ENCODE measurements at regions not wholly inside any gene's neighbourhood (a gene's known extent, or its start where the extent isn't known, plus 50 kb on each side); places are given as distances from the start of the nearest gene placed in this dataset.

GRCh38 chr10:81002382-81002781 is 464.7 kb downstream of the SH2D4B start:
- no peak for DNase-seq (ENCODE audit: low spot score)
- ChIA-PET CTCF (ENCODE audit: low intra/inter-chr PET ratio, low total read pairs) (no interaction called here), POLR2A (no interaction called here)
- intact Hi-C loops (cut with micrococcal nuclease; ENCODE audit: unreplicated experiment): no loop called here
- Histone ChIP-seq H3K79me2 (ENCODE audit: insufficient read depth, low read length) (no peaks in the 10 kb centered on the region), H3K9me3 (ENCODE audit: low read length) (no peaks in the 10 kb centered on the region), H4K20me1 (ENCODE audit: insufficient read depth, low read length) (no peaks in the 10 kb centered on the region), H3K27ac (ENCODE audit: extremely low read length, insufficient read depth, low read length) (no peak overlapping the region), H2AFZ (ENCODE audit: low read length) (no peak overlapping the region), H3K9ac (ENCODE audit: insufficient read depth, low read depth, low read length) (no peak overlapping the region), H3K4me3 (replicated peaks in 1 of 3; ENCODE audit: insufficient read depth in 1 of 3, low read depth in 2 of 3, low read length in 3 of 3) (no peak overlapping the region), H3K4me1 (ENCODE audit: insufficient read depth, low read length) (no peaks in the 10 kb centered on the region), H3K4me2 (ENCODE audit: low read depth, low read length) (no peak overlapping the region), H3K27me3 (ENCODE audit: control insufficient read depth in 1 of 2, insufficient read depth in 2 of 2, low read length in 2 of 2) (no peaks in the 10 kb centered on the region), H3K36me3 (replicated peaks in 1 of 2; ENCODE audit: control insufficient read depth in 1 of 2, insufficient read depth in 2 of 2, low read length in 2 of 2) (no peaks in the 10 kb centered on the region)
- no peak for ATAC-seq
- BruUV-seq (replicated peaks): no TSS peak
- in situ Hi-C loops (cut with HindIII; ENCODE audit: extremely low pct_ligation_motif_present, low pct_unique_long_range_greater_than_20kb): no loop called here
- TF ChIP-seq ZNF362 (CRISPR knock-in tag; IDR thresholded peaks at IDR 0.05; ENCODE audit: borderline replicate concordance) (no peak), KLF6 (CRISPR knock-in tag; IDR thresholded peaks at IDR 0.05) (no peak), HNF1B (CRISPR knock-in tag; IDR thresholded peaks at IDR 0.05) (no peak)
- 24% methylated on average over 4 of the region's 4 CpGs for WGBS (ENCODE audit: low lambda C conversion rate)
- FAIRE-seq: no peak

- H3K27me3 ChIP-seq (ENCODE audit: control insufficient read depth in 1 of 2, insufficient read depth in 2 of 2, low read length in 2 of 2): no peaks in the 10 kb centered on the region
- in situ Hi-C loops (cut with HindIII; ENCODE audit: extremely low pct_ligation_motif_present, low pct_unique_long_range_greater_than_20kb) (no loop called here), intact Hi-C loops (cut with micrococcal nuclease; ENCODE audit: unreplicated experiment) (no loop called here)
- H3K36me3 ChIP-seq (replicated peaks in 1 of 2; ENCODE audit: control insufficient read depth in 1 of 2, insufficient read depth in 2 of 2, low read length in 2 of 2): no peaks in the 10 kb centered on the region
- ATAC-seq (no peak), FAIRE-seq (no peak), DNase-seq (ENCODE audit: low spot score) (no peak)
- ChIA-PET CTCF (ENCODE audit: low intra/inter-chr PET ratio, low total read pairs) (no interaction called here), POLR2A (no interaction called here)
- no peaks in the 10 kb centered on the region for H3K9me3 ChIP-seq (ENCODE audit: low read length)
- no peak overlapping the region for H3K9ac ChIP-seq (ENCODE audit: insufficient read depth, low read depth, low read length)
- H3K79me2 ChIP-seq (ENCODE audit: insufficient read depth, low read length): no peaks in the 10 kb centered on the region
- no peak overlapping the region for H3K4me3 ChIP-seq (replicated peaks in 1 of 3; ENCODE audit: insufficient read depth in 1 of 3, low read depth in 2 of 3, low read length in 3 of 3)
- H4K20me1 ChIP-seq (ENCODE audit: insufficient read depth, low read length): no peaks in the 10 kb centered on the region
- 4% methylated on average over 1 of the region's 1 CpG for WGBS (ENCODE audit: low lambda C conversion rate)
- no peaks in the 10 kb centered on the region for H3K4me1 ChIP-seq (ENCODE audit: insufficient read depth, low read length)
- no peak overlapping the region for H2AFZ ChIP-seq (ENCODE audit: low read length)
- H3K4me2 ChIP-seq (ENCODE audit: low read depth, low read length): no peak overlapping the region
- no peak overlapping the region for H3K27ac ChIP-seq (ENCODE audit: extremely low read length, insufficient read depth, low read length)
- BruUV-seq (replicated peaks): no TSS peak
- TF ChIP-seq ZNF609 (CRISPR knock-in tag; IDR thresholded peaks at IDR 0.05; ENCODE audit: borderline replicate concordance) (no peak), PRPF4 (IDR thresholded peaks at IDR 0.05; ENCODE audit: low read depth, low read length, poor library complexity, severe bottlenecking) (no peak), NCOA1 (CRISPR knock-in tag; IDR thresholded peaks at IDR 0.05) (no peak), SAP130 (CRISPR knock-in tag; IDR thresholded peaks at IDR 0.05; ENCODE audit: low read depth) (no peak), ZBTB25 (CRISPR knock-in tag; IDR thresholded peaks at IDR 0.05) (no peak)
These were observed 470.2 kb downstream of the SH2D4B start for GRCh38 chr10:81007872-81008271.

All from HepG2 (cell line).